ENCODE measurements at regions not wholly inside any gene's neighbourhood (a gene's known extent, or its start where the extent isn't known, plus 50 kb on each side); places are given as distances from the start of the nearest gene placed in this dataset.

GRCh38 chr3:177726807-177727206 is 529.5 kb upstream of the TBL1XR1 start:
- H3K27ac Mint-ChIP-seq: no peak overlapping the region
- POLR2A ChIA-PET: interaction anchor here (0.6 kb wide), 1 partner anchor 124 kb away, joined by 3 read pairs; no protein-coding TSS in a partner anchor
- CTCF ChIA-PET: no interaction called here

GRCh38 chr3:177729956-177730681 is 532.8 kb upstream of the TBL1XR1 start:
- intact Hi-C loops (cut with DNase I, micrococcal nuclease): no loop called here
- Histone ChIP-seq H3K4me3 (ENCODE audit: low read length) (no peak overlapping the region), H3K27ac (ENCODE audit: low read depth in 1 of 2, low read length in 2 of 2) (no peak overlapping the region), H3K36me3 (ENCODE audit: insufficient read depth, low read length) (no peaks in the 10 kb centered on the region), H3K9me3 (ENCODE audit: control insufficient read depth in 1 of 2, insufficient read depth in 1 of 2, low read length in 2 of 2) (no peaks in the 10 kb centered on the region), H3K4me1 (ENCODE audit: insufficient read depth, low read length) (no peaks in the 10 kb centered on the region), H3K27me3 (ENCODE audit: control insufficient read depth in 1 of 2, insufficient read depth in 2 of 2, low read length in 2 of 2) (no peaks in the 10 kb centered on the region)
- no peaks in the 10 kb centered on the region for H3K4me1 Mint-ChIP-seq (ENCODE audit: low read depth)
- POLR2A ChIA-PET: interaction anchor here (0.7 kb wide), 1 partner anchor 444 kb away, joined by 3 read pairs; no protein-coding TSS in a partner anchor
- H3K27ac Mint-ChIP-seq: no peak overlapping the region
- H3K27me3 Mint-ChIP-seq: no peaks in the 10 kb centered on the region
- no peak for TF ChIP-seq CTCF (IDR thresholded peaks at IDR 0.05)
- no peak overlapping the region for H3K4me3 Mint-ChIP-seq
- CTCF ChIA-PET: interaction anchor here (0.5 kb wide), 1 partner anchor 18 kb away, joined by 3 read pairs; no protein-coding TSS in a partner anchor
- DNase-seq (no peak), ATAC-seq (ENCODE audit: poor library complexity) (no peak)
- no peaks in the 10 kb centered on the region for H3K36me3 Mint-ChIP-seq (ENCODE audit: low read depth)
- no peaks in the 10 kb centered on the region for H3K9me3 Mint-ChIP-seq

More at GRCh38 chr3:177726807-177727206, 529.5 kb upstream of the TBL1XR1 start:
- Mint-ChIP-seq H3K36me3 (ENCODE audit: low read depth) (no peaks in the 10 kb centered on the region), H3K4me1 (ENCODE audit: low read depth) (peaks cover 15% of the 10 kb centered on the region), H3K27me3 (no peaks in the 10 kb centered on the region), H3K9me3 (no peaks in the 10 kb centered on the region), H3K4me3 (no peak overlapping the region)
- DNase-seq (no peak), ATAC-seq (ENCODE audit: poor library complexity) (no peak)
- Histone ChIP-seq H3K4me3 (ENCODE audit: low read length) (no peak overlapping the region), H3K27ac (ENCODE audit: low read depth in 1 of 2, low read length in 2 of 2) (no peak overlapping the region), H3K4me1 (ENCODE audit: insufficient read depth, low read length) (peaks cover 6% of the 10 kb centered on the region), H3K27me3 (ENCODE audit: control insufficient read depth in 1 of 2, insufficient read depth in 2 of 2, low read length in 2 of 2) (no peaks in the 10 kb centered on the region), H3K36me3 (ENCODE audit: insufficient read depth, low read length) (no peaks in the 10 kb centered on the region), H3K9me3 (ENCODE audit: control insufficient read depth in 1 of 2, insufficient read depth in 1 of 2, low read length in 2 of 2) (no peaks in the 10 kb centered on the region)
- no peak for TF ChIP-seq CTCF (IDR thresholded peaks at IDR 0.05)
- intact Hi-C loops (cut with DNase I, micrococcal nuclease): no loop called here

GRCh38 chr3:177730814-177731213 is 533.5 kb upstream of the TBL1XR1 start:
- CTCF ChIA-PET: no interaction called here

More at GRCh38 chr3:177730814-177731213, 533.5 kb upstream of the TBL1XR1 start:
- H3K9me3 Mint-ChIP-seq: no peaks in the 10 kb centered on the region
- no peaks in the 10 kb centered on the region for H3K27me3 Mint-ChIP-seq
- no peaks in the 10 kb centered on the region for H3K4me1 Mint-ChIP-seq (ENCODE audit: low read depth)
- no peaks in the 10 kb centered on the region for H3K36me3 Mint-ChIP-seq (ENCODE audit: low read depth)
- Histone ChIP-seq H3K27ac (ENCODE audit: low read depth in 1 of 2, low read length in 2 of 2) (no peak overlapping the region), H3K27me3 (ENCODE audit: control insufficient read depth in 1 of 2, insufficient read depth in 2 of 2, low read length in 2 of 2) (no peaks in the 10 kb centered on the region), H3K36me3 (ENCODE audit: insufficient read depth, low read length) (no peaks in the 10 kb centered on the region), H3K4me3 (ENCODE audit: low read length) (no peak overlapping the region), H3K9me3 (ENCODE audit: control insufficient read depth in 1 of 2, insufficient read depth in 1 of 2, low read length in 2 of 2) (no peaks in the 10 kb centered on the region), H3K4me1 (ENCODE audit: insufficient read depth, low read length) (no peaks in the 10 kb centered on the region)
- no peak for DNase-seq
- no peak for ATAC-seq (ENCODE audit: poor library complexity)
- intact Hi-C loops (cut with DNase I, micrococcal nuclease): no loop called here
- POLR2A ChIA-PET: no interaction called here
- no peak overlapping the region for H3K27ac Mint-ChIP-seq
- TF ChIP-seq CTCF (IDR thresholded peaks at IDR 0.05): no peak
- no peak overlapping the region for H3K4me3 Mint-ChIP-seq
